Panc1 (cell line): ENCODE measurements at regions not wholly inside any gene's neighbourhood (a gene's known extent, or its start where the extent isn't known, plus 50 kb on each side); places are given as distances from the start of the nearest gene placed in this dataset.

ENCODE experiments used
- ATAC-seq: fragments of 200-7000 bp; cut with Tn5 transposase; 2 replicates; pipeline ENCODE4 v1.9.1; 2020; ENCODE audit warnings: mild to moderate bottlenecking, moderate library complexity
- BruUV-seq: library from RNA; stranded (reverse); fragments of 400-500 nt; replicated peaks from 2 replicates; lab custom pipeline; 2021; lab: Mats Ljungman, UMichigan
- CTCF ChIA-PET: fragments of 300-600 bp; sonication (Branson Sonifier 250); formaldehyde crosslinking; loops from one replicate; lab custom pipeline; 2022; ENCODE audit warnings: antibody characterized with exemption; lab: Charles Lee
- POLR2A ChIA-PET: fragments of 300-600 bp; sonication (Branson Sonifier 250); formaldehyde crosslinking; loops from one replicate; lab custom pipeline; 2022; ENCODE audit warnings: antibody characterized with exemption; lab: Charles Lee
- DNase-seq: peaks from one replicate; pipeline ENCODE4 v3.0.0-alpha.2; 2010; ENCODE audit warnings: low read depth, low spot score
- H3K27ac ChIP-seq: 2 replicates; pipeline ENCODE4 v1.5.1; 2011; ENCODE audit warnings: mild to moderate bottlenecking, low read length, inconsistent platforms
- H3K27me3 ChIP-seq: fragments of 200-500 bp; sonication (Bioruptor generic); 2 replicates; pipeline ENCODE4 v1.6.0; 2014; ENCODE audit warnings: low read length, inconsistent platforms; ENCODE audit not compliant: control insufficient read depth, insufficient read depth
- H3K36me3 ChIP-seq: fragments of 200-500 bp; sonication (Bioruptor generic); 2 replicates; pipeline ENCODE4 v1.5.1; 2014; ENCODE audit warnings: inconsistent platforms, mild to moderate bottlenecking, low read length, moderate library complexity; ENCODE audit not compliant: control insufficient read depth, insufficient read depth
- H3K4me1 ChIP-seq: 2 replicates; pipeline ENCODE4 v1.5.1; 2011; ENCODE audit warnings: inconsistent platforms, mild to moderate bottlenecking, low read length, moderate library complexity; ENCODE audit not compliant: control insufficient read depth, insufficient read depth
- H3K4me3 ChIP-seq, 2 experiments: 2 replicates each; pipeline ENCODE4 v1.5.1; 2011 to 2012; ENCODE audit warnings: low read depth in 2 of 2, low read length in 2 of 2, mild to moderate bottlenecking in 2 of 2, inconsistent platforms in 1 of 2, moderate library complexity in 1 of 2
- H3K9me3 ChIP-seq: fragments of 200-500 bp; sonication (Bioruptor generic); 2 replicates; pipeline ENCODE4 v1.5.1; 2014; ENCODE audit warnings: low read depth, mild to moderate bottlenecking, inconsistent platforms, low read length, moderate library complexity; ENCODE audit not compliant: control insufficient read depth, insufficient read depth
- POLR2AphosphoS5 ChIP-seq: IDR thresholded peaks from 2 replicates; pipeline ENCODE4 v1.6.1; 2012; ENCODE audit warnings: mild to moderate bottlenecking, low read depth, low read length, moderate library complexity
- SIN3A ChIP-seq: IDR thresholded peaks from 2 replicates; pipeline ENCODE4 v1.6.1; 2012; ENCODE audit warnings: low read depth, mild to moderate bottlenecking, low read length, moderate library complexity, borderline replicate concordance; ENCODE audit not compliant: insufficient read depth
- TCF7L2 ChIP-seq: IDR thresholded peaks from 2 replicates; pipeline ENCODE4 v1.6.1; 2011; ENCODE audit warnings: mild to moderate bottlenecking, low read depth, low read length, inconsistent platforms
- in situ Hi-C: cut with HindIII; loops from 2 replicates; pipeline ENCODE4 v1.10.0; 2016; ENCODE audit warnings: low sequenced_read_pairs, low pct_unique_long_range_greater_than_20kb
- intact Hi-C: fragments of 100-400 bp; cut with micrococcal nuclease; formaldehyde crosslinking; loops from one replicate; pipeline ENCODE4 v1.10.0; 2022; ENCODE audit not compliant: unreplicated experiment
- TF ChIP-seq, protein P1 (sequence below), 2 experiments: IDR thresholded peaks; 2 replicates each; pipeline ENCODE4 v1.6.1; 2011 to 2012; ENCODE audit warnings: low read depth in 2 of 2, control low read depth in 1 of 2, low read length in 1 of 2, mild to moderate bottlenecking in 1 of 2, moderate library complexity in 1 of 2; ENCODE audit not compliant: insufficient read depth in 1 of 2
- TF ChIP-seq, protein P2 (sequence below): fragments of 450-650 bp; IDR thresholded peaks from 2 replicates; pipeline ENCODE4 v1.5.1; 2017; ENCODE audit warnings: mild to moderate bottlenecking

DNA sequence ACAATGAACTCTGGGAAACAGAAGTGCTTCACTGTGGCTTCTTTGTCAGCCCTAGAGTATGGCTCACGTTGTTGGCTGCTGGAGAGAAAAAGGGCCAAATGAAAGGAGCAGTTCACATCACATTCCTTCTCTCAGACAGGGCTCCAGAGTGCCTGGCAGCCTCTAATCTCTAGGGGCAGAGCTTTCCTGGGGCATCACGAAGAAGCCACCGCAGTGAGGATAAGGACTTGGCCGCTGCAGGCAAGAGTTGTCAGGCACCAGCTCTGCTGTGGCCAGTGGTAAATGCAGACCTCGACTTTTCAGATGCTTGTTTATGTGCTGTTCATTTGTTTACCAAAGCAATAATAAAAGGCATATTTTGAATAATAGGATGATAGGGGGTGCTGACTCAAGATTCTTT lies 227.2 kb downstream of the ICE1 start:
- ChIA-PET CTCF (no interaction called here), POLR2A (no interaction called here)
- no peaks in the 10 kb centered on the region for H3K36me3 ChIP-seq
- no peak overlapping the region for H3K4me3 ChIP-seq
- H3K9me3 ChIP-seq = no peaks in the 10 kb centered on the region
- intact Hi-C loops = no loop called here
- no peaks in the 10 kb centered on the region for H3K4me1 ChIP-seq
- H3K27me3 ChIP-seq = no peaks in the 10 kb centered on the region
- TF ChIP-seq, protein P1, sequence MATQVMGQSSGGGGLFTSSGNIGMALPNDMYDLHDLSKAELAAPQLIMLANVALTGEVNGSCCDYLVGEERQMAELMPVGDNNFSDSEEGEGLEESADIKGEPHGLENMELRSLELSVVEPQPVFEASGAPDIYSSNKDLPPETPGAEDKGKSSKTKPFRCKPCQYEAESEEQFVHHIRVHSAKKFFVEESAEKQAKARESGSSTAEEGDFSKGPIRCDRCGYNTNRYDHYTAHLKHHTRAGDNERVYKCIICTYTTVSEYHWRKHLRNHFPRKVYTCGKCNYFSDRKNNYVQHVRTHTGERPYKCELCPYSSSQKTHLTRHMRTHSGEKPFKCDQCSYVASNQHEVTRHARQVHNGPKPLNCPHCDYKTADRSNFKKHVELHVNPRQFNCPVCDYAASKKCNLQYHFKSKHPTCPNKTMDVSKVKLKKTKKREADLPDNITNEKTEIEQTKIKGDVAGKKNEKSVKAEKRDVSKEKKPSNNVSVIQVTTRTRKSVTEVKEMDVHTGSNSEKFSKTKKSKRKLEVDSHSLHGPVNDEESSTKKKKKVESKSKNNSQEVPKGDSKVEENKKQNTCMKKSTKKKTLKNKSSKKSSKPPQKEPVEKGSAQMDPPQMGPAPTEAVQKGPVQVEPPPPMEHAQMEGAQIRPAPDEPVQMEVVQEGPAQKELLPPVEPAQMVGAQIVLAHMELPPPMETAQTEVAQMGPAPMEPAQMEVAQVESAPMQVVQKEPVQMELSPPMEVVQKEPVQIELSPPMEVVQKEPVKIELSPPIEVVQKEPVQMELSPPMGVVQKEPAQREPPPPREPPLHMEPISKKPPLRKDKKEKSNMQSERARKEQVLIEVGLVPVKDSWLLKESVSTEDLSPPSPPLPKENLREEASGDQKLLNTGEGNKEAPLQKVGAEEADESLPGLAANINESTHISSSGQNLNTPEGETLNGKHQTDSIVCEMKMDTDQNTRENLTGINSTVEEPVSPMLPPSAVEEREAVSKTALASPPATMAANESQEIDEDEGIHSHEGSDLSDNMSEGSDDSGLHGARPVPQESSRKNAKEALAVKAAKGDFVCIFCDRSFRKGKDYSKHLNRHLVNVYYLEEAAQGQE (IDR thresholded peaks at IDR 0.05; ENCODE audit: insufficient read depth in 1 of 2, low read depth in 2 of 2, low read length in 1 of 2) = no peak
- no peak for TF ChIP-seq TCF7L2
- TF ChIP-seq, protein P2, sequence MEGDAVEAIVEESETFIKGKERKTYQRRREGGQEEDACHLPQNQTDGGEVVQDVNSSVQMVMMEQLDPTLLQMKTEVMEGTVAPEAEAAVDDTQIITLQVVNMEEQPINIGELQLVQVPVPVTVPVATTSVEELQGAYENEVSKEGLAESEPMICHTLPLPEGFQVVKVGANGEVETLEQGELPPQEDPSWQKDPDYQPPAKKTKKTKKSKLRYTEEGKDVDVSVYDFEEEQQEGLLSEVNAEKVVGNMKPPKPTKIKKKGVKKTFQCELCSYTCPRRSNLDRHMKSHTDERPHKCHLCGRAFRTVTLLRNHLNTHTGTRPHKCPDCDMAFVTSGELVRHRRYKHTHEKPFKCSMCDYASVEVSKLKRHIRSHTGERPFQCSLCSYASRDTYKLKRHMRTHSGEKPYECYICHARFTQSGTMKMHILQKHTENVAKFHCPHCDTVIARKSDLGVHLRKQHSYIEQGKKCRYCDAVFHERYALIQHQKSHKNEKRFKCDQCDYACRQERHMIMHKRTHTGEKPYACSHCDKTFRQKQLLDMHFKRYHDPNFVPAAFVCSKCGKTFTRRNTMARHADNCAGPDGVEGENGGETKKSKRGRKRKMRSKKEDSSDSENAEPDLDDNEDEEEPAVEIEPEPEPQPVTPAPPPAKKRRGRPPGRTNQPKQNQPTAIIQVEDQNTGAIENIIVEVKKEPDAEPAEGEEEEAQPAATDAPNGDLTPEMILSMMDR = no peak
- TF ChIP-seq SIN3A = no peak
- no peak for TF ChIP-seq POLR2AphosphoS5
- in situ Hi-C loops = no loop called here
- BruUV-seq = no TSS peak
- no peak overlapping the region for H3K27ac ChIP-seq
- ATAC-seq (peak; percentile 59; the same call in 1 of the 2 replicates), DNase-seq (no peak)

DNA sequence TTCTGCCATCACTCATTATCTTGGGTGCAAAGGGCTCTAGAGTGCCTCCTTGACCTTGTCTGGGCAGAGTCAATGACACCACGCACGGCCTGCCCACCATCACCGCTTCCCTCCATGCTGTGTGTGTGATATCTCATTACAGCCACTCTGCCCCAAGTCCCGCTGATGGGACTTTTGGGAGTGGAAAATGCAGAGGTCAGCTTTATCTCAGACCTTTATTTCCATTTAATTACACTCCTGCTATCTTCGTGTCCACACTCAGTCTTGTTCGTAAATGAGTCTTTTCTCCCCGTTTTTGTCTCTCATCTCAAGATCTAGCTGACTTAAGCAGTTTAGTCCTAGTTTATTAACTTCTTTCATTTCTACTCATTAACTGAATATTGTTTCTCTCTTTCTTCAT lies 226.2 kb downstream of the ICE1 start:
- ChIA-PET CTCF (no interaction called here), POLR2A (no interaction called here)
- no peak for ATAC-seq
- DNase-seq = no peak
- no peaks in the 10 kb centered on the region for H3K27me3 ChIP-seq
- H3K36me3 ChIP-seq = no peaks in the 10 kb centered on the region
- TF ChIP-seq, protein P2 = no peak
- TF ChIP-seq POLR2AphosphoS5 (no peak), SIN3A (no peak), TCF7L2 (no peak)
- TF ChIP-seq, protein P1 (IDR thresholded peaks at IDR 0.05; ENCODE audit: insufficient read depth in 1 of 2, low read depth in 2 of 2, low read length in 1 of 2) = no peak
- no peak overlapping the region for H3K4me3 ChIP-seq
- in situ Hi-C loops = no loop called here
- intact Hi-C loops = no loop called here
- no peaks in the 10 kb centered on the region for H3K4me1 ChIP-seq
- no peaks in the 10 kb centered on the region for H3K9me3 ChIP-seq
- no peak overlapping the region for H3K27ac ChIP-seq
- BruUV-seq = no TSS peak
